DMS 273 (cell line): ENCODE measurements at regions not wholly inside any gene's neighbourhood (a gene's known extent, or its start where the extent isn't known, plus 50 kb on each side); places are given as distances from the start of the nearest gene placed in this dataset.
A peak's percentile ranks its signal among the peaks of the same experiment; 100 is the strongest.

Source experiments
- DNase-seq: peaks from one replicate; lab custom pipeline; 2025; ENCODE audit not compliant: unreplicated experiment; lab: John Stamatoyannopoulos, UW

GRCh38 chr6:133630651-133631050 is 258.3 kb upstream of the TCF21 start:
- no peak for DNase-seq

GRCh38 chr6:133631421-133631820 is 257.5 kb upstream of the TCF21 start:
- DNase-seq, result no peak

- no peak for DNase-seq
Observed at GRCh38 chr6:133632206-133632605, 256.7 kb upstream of the TCF21 start.

GRCh38 chr6:133632906-133633305 is 256.0 kb upstream of the TCF21 start:
- DNase-seq, result peak; percentile 33

- DNase-seq, result no peak
Observed at GRCh38 chr6:133634474-133634873, 254.4 kb upstream of the TCF21 start.

GRCh38 chr6:133635447-133635846 is 253.5 kb upstream of the TCF21 start:
- peak; percentile 10 for DNase-seq

GRCh38 chr6:133637436-133637835 is 251.5 kb upstream of the TCF21 start:
- no peak for DNase-seq

GRCh38 chr6:133637874-133638273 is 251.0 kb upstream of the TCF21 start:
- no peak for DNase-seq

- DNase-seq, result no peak
Observed at GRCh38 chr6:133641104-133641503, 247.8 kb upstream of the TCF21 start.

GRCh38 chr6:133644548-133644891 is 244.4 kb upstream of the TCF21 start:
- peak; percentile 50 for DNase-seq

GRCh38 chr6:133644892-133645619 is 243.9 kb upstream of the TCF21 start:
- DNase-seq, result peak; percentile 81

- peak; percentile 45 for DNase-seq
Observed at GRCh38 chr6:133645966-133646740, 242.8 kb upstream of the TCF21 start.

- no peak for DNase-seq
Observed at GRCh38 chr6:133648581-133648980, 240.3 kb upstream of the TCF21 start.

GRCh38 chr6:133671376-133671775 is 217.5 kb upstream of the TCF21 start:
- peak; percentile 80 for DNase-seq

- DNase-seq, result no peak
Observed at GRCh38 chr6:133673056-133673455, 215.9 kb upstream of the TCF21 start.

GRCh38 chr6:133674661-133675060 is 214.3 kb upstream of the TCF21 start:
- no peak for DNase-seq

GRCh38 chr6:133680994-133681393 is 207.9 kb upstream of the TCF21 start:
- DNase-seq, result no peak

GRCh38 chr6:133681891-133682290 is 207.0 kb upstream of the TCF21 start:
- DNase-seq, result peak; percentile 42

GRCh38 chr6:133682506-133683307 is 206.2 kb upstream of the TCF21 start:
- no peak for DNase-seq

- DNase-seq, result peak; percentile 76
Observed at GRCh38 chr6:133683308-133683580, 205.7 kb upstream of the TCF21 start.

GRCh38 chr6:133683606-133684005 is 205.3 kb upstream of the TCF21 start:
- peak; percentile 65 for DNase-seq
